ENCODE measurements at regions not wholly inside any gene's neighbourhood (a gene's known extent, or its start where the extent isn't known, plus 50 kb on each side); places are given as distances from the start of the nearest gene placed in this dataset.

GRCh38 chr9:105984714-105985113 is 290.4 kb downstream of the TMEM38B start:
- no peak for TF ChIP-seq CTCF (IDR thresholded peaks at IDR 0.05)
- TF ChIP-seq POLR2A (IDR thresholded peaks at IDR 0.05): no peak
- no peak for DNase-seq
- Histone ChIP-seq H3K4me3 (no peak overlapping the region), H3K4me1 (no peaks in the 10 kb centered on the region), H3K27me3 (no peaks in the 10 kb centered on the region), H3K27ac (no peak overlapping the region), H3K36me3 (no peaks in the 10 kb centered on the region), H3K9me3 (no peaks in the 10 kb centered on the region)

- Histone ChIP-seq H3K4me1 (no peaks in the 10 kb centered on the region), H3K27me3 (no peaks in the 10 kb centered on the region), H3K27ac (no peak overlapping the region), H3K4me3 (no peak overlapping the region), H3K9me3 (no peaks in the 10 kb centered on the region), H3K36me3 (no peaks in the 10 kb centered on the region)
- no peak for TF ChIP-seq CTCF (IDR thresholded peaks at IDR 0.05)
- TF ChIP-seq POLR2A (IDR thresholded peaks at IDR 0.05): no peak
- DNase-seq: no peak
Observed at GRCh38 chr9:105993116-105993854, 298.9 kb downstream of the TMEM38B start.

- H3K9me3 ChIP-seq: no peaks in the 10 kb centered on the region
- H3K27ac ChIP-seq: no peak overlapping the region
- TF ChIP-seq POLR2A (IDR thresholded peaks at IDR 0.05): no peak
- no peak for TF ChIP-seq CTCF (IDR thresholded peaks at IDR 0.05)
- no peaks in the 10 kb centered on the region for H3K27me3 ChIP-seq
- DNase-seq: no peak
- no peaks in the 10 kb centered on the region for H3K36me3 ChIP-seq
- no peak overlapping the region for H3K4me3 ChIP-seq
- no peaks in the 10 kb centered on the region for H3K4me1 ChIP-seq
Observed at GRCh38 chr9:105993921-105994715, 299.8 kb downstream of the TMEM38B start.

GRCh38 chr9:105994970-105995369 is 300.6 kb downstream of the TMEM38B start:
- Histone ChIP-seq H3K4me1 (no peaks in the 10 kb centered on the region), H3K36me3 (no peaks in the 10 kb centered on the region)
- DNase-seq: no peak

GRCh38 chr9:106017198-106017740 is 322.9 kb downstream of the TMEM38B start:
- H3K27ac ChIP-seq: no peak overlapping the region
- no peaks in the 10 kb centered on the region for H3K27me3 ChIP-seq
- no peak for TF ChIP-seq POLR2A (IDR thresholded peaks at IDR 0.05)
- no peak for TF ChIP-seq CTCF (IDR thresholded peaks at IDR 0.05)
- H3K4me3 ChIP-seq: no peak overlapping the region
- H3K36me3 ChIP-seq: no peaks in the 10 kb centered on the region
- no peak for DNase-seq
- H3K9me3 ChIP-seq: no peaks in the 10 kb centered on the region
- H3K4me1 ChIP-seq: no peaks in the 10 kb centered on the region

More at GRCh38 chr9:105994970-105995369, 300.6 kb downstream of the TMEM38B start:
- H3K27me3 ChIP-seq: no peaks in the 10 kb centered on the region
- H3K4me3 ChIP-seq: no peak overlapping the region
- H3K9me3 ChIP-seq: no peaks in the 10 kb centered on the region
- TF ChIP-seq POLR2A (IDR thresholded peaks at IDR 0.05): no peak
- no peak for TF ChIP-seq CTCF (IDR thresholded peaks at IDR 0.05)
- no peak overlapping the region for H3K27ac ChIP-seq

All from Peyer's patch (tissue), 4 donors.